ENCODE measurements at regions not wholly inside any gene's neighbourhood (a gene's known extent, or its start where the extent isn't known, plus 50 kb on each side); places are given as distances from the start of the nearest gene placed in this dataset.

DNA sequence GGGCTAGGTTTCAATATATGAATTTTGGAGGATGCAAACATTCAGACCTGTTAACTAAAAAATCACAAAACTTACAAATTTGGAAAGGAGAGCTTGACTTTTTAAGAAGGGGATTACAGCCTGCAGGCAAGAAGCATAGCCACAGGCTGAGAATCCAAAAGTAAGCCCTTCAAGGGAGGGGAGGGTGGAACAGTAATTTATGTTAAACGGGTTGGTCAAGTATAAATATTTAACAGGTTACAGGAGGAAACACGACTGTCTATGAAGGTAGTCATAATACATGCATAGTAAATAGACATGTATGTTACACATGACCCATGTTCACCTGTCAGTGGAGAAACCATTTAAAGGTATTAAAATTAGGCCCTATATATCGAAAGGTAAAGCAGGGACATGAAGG, 261.1 kb upstream of the RGS18 start:
- no peak for DNase-seq (ENCODE audit: low read depth)
- H3K4me3 ChIP-seq (ENCODE audit: low read depth, low read length): no peak overlapping the region
- TF ChIP-seq, protein P1, sequence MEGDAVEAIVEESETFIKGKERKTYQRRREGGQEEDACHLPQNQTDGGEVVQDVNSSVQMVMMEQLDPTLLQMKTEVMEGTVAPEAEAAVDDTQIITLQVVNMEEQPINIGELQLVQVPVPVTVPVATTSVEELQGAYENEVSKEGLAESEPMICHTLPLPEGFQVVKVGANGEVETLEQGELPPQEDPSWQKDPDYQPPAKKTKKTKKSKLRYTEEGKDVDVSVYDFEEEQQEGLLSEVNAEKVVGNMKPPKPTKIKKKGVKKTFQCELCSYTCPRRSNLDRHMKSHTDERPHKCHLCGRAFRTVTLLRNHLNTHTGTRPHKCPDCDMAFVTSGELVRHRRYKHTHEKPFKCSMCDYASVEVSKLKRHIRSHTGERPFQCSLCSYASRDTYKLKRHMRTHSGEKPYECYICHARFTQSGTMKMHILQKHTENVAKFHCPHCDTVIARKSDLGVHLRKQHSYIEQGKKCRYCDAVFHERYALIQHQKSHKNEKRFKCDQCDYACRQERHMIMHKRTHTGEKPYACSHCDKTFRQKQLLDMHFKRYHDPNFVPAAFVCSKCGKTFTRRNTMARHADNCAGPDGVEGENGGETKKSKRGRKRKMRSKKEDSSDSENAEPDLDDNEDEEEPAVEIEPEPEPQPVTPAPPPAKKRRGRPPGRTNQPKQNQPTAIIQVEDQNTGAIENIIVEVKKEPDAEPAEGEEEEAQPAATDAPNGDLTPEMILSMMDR (IDR thresholded peaks at IDR 0.05; ENCODE audit: insufficient read depth, low read length): no peak

GRCh38 chr1:191901651-191902050, 256.6 kb upstream of the RGS18 start:
- H3K4me3 ChIP-seq (ENCODE audit: low read depth, low read length): no peak overlapping the region
- no peak for DNase-seq (ENCODE audit: low read depth)
- TF ChIP-seq, protein P1 (IDR thresholded peaks at IDR 0.05; ENCODE audit: insufficient read depth, low read length): no peak

DNA sequence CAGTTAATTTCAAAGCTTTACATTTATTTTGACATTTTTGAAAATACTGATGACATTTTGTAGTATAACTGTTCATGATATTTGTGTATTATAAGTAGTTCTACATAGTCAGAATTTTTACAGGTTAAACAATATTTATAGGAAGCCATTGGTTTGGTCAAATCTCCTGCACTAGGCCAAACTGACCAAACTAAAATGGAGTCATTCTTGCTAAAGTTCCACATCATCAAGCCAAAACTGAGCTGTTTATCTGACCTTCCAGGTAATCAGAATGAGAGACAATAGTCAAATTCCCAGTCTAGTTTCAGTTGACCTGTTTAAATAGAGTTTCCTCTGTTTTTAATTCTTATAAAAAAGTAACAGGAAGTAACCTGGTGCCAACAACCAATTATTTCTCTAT, 253.3 kb upstream of the RGS18 start:
- no peak for DNase-seq (ENCODE audit: low read depth)
- no peak overlapping the region for H3K4me3 ChIP-seq (ENCODE audit: low read depth, low read length)

GRCh38 chr1:191905781-191906180, 252.5 kb upstream of the RGS18 start:
- H3K4me3 ChIP-seq (ENCODE audit: low read depth, low read length): no peak overlapping the region
- TF ChIP-seq, protein P1 (IDR thresholded peaks at IDR 0.05; ENCODE audit: insufficient read depth, low read length): no peak
- no peak for DNase-seq (ENCODE audit: low read depth)

More for the DNA sequence above, 253.3 kb upstream of the RGS18 start:
- TF ChIP-seq, protein P1 (IDR thresholded peaks at IDR 0.05; ENCODE audit: insufficient read depth, low read length): no peak

DNA sequence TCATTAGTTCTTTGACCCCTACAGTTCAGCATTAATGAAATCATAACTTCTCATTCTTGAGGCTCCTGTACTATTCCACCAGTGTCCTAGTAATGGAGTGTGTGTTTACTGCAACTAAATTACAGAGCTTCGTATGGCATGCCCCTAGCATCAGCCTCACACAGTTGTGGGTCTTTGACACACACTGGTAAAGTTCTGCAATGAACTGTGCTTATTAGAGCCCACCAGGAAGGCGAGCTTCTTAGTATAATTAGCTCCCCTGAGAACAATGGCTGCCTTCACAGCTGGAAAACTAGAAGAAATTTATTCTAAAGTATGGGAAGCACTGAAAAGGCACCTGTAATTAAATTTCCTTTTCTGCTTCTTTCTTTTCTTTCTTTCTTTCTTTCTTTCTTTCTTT, 251.1 kb upstream of the RGS18 start:
- DNase-seq (ENCODE audit: low read depth): no peak
- no peak overlapping the region for H3K4me3 ChIP-seq (ENCODE audit: low read depth, low read length)
- TF ChIP-seq, protein P1 (IDR thresholded peaks at IDR 0.05; ENCODE audit: insufficient read depth, low read length): no peak

DNA sequence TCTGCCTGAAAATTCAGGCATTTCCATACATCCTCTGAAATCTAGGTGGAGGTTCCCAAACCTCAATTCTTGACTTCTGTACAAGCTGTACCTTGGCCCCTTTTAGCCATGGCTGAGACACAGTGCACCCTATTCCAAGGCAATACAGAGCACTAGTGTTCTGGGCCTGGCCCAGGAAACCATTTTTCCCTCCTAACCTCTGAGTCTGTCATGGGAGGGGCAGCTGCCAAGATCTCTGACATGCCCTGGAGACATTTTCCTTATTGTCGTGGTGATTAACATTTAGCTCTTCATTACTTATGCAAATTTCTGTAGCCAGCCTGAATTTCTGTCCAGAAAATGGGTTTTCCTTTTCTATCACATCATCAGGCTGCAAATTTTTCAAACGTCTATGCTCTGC, 248.0 kb upstream of the RGS18 start:
- H3K4me3 ChIP-seq (ENCODE audit: low read depth, low read length): no peak overlapping the region
- no peak for DNase-seq (ENCODE audit: low read depth)
- TF ChIP-seq, protein P1 (IDR thresholded peaks at IDR 0.05; ENCODE audit: insufficient read depth, low read length): no peak

DNA sequence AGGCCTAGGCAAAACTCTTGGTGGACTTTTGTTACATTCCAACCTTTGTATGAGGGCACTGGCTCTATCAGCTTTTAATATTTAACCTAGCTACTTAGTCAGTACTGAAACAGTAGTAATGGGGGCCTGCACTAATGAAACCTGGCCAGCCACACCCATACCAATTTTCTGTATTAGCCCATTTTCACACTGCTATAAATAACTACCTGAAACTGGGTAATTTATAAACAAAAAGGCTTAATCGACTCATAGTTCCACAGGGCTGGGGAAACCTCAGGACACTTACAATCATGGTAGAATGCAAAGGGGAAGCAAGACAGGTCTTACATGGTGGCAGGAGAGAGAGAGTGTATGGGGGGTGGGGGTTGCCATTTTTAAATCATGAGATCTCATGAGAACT, 245.7 kb upstream of the RGS18 start:
- no peak for DNase-seq (ENCODE audit: low read depth)
- TF ChIP-seq, protein P1 (IDR thresholded peaks at IDR 0.05; ENCODE audit: insufficient read depth, low read length): no peak
- no peak overlapping the region for H3K4me3 ChIP-seq (ENCODE audit: low read depth, low read length)

All from fibroblast of the aortic adventitia (primary cell).